ENCODE measurements at regions not wholly inside any gene's neighbourhood (a gene's known extent, or its start where the extent isn't known, plus 50 kb on each side); places are given as distances from the start of the nearest gene placed in this dataset.

- TF ChIP-seq CTCF (IDR thresholded peaks at IDR 0.05; ENCODE audit: extremely low read depth in 1 of 2, insufficient read depth in 1 of 2, low read depth in 1 of 2, low read length in 2 of 2) (no peak), EZH2 (IDR thresholded peaks at IDR 0.05; ENCODE audit: borderline replicate concordance, low read depth, low read length, severe bottlenecking) (no peak), POLR2AphosphoS5 (IDR thresholded peaks at IDR 0.05; ENCODE audit: insufficient read depth, low read depth, low read length) (no peak), GATA2 (IDR thresholded peaks at IDR 0.05; ENCODE audit: insufficient read depth, insufficient read length, low read depth, low read length) (no peak), POLR2A (IDR thresholded peaks at IDR 0.05; ENCODE audit: low read depth, low read length) (no peak), JUN (IDR thresholded peaks at IDR 0.05; ENCODE audit: borderline replicate concordance, insufficient read depth, insufficient read length, low read depth) (no peak), FOS (IDR thresholded peaks at IDR 0.05; ENCODE audit: borderline replicate concordance, insufficient read depth, low read length) (no peak), MYC (IDR thresholded peaks at IDR 0.05; ENCODE audit: low read depth, low read length) (no peak)
- TF ChIP-seq, protein P1, sequence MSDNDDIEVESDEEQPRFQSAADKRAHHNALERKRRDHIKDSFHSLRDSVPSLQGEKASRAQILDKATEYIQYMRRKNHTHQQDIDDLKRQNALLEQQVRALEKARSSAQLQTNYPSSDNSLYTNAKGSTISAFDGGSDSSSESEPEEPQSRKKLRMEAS (IDR thresholded peaks at IDR 0.05; ENCODE audit: insufficient read depth, insufficient read length): no peak
These were observed 177.1 kb upstream of the PCSK5 start for GRCh38 chr9:75713335-75713734.
